Activated T-helper 2 cell treated with anti-CD3 and anti-CD28 coated beads, Interferon-gamma antibody, Interleukin-2, Interleukin-4, amounts not matched to agents 10 μg/mL and 5 μg/mL and 100 μg/mL, durations not matched to agents 14 hours and 24 hours and 36 hours (primary cell): ENCODE measurements at regions not wholly inside any gene's neighbourhood (a gene's known extent, or its start where the extent isn't known, plus 50 kb on each side); places are given as distances from the start of the nearest gene placed in this dataset.
"Not testable (repeated sequence)": the region's sequence is repeated elsewhere in the genome, so short reads cannot be mapped to it uniquely, and the experiment has no call there.

Experiments used
- DNase-seq: peaks from one replicate; pipeline ENCODE4 v3.0.0; 2021; ENCODE audit warnings: low spot score
- H3K27ac Mint-ChIP-seq: one replicate; pipeline ENCODE4 v1.8.0; 2021; ENCODE audit warnings: mixed read lengths
- H3K27me3 Mint-ChIP-seq: one replicate; pipeline ENCODE4 v1.8.0; 2021; ENCODE audit warnings: low read depth, mixed read lengths
- H3K36me3 Mint-ChIP-seq: one replicate; pipeline ENCODE4 v1.8.0; 2021; ENCODE audit warnings: low read depth, mixed read lengths
- H3K4me1 Mint-ChIP-seq: one replicate; pipeline ENCODE4 v1.8.0; 2021; ENCODE audit warnings: low read depth, mixed read lengths
- H3K4me3 Mint-ChIP-seq: one replicate; pipeline ENCODE4 v1.8.0; 2021; ENCODE audit warnings: low read depth, mild to moderate bottlenecking, moderate library complexity, mixed read lengths
- H3K9me3 Mint-ChIP-seq: one replicate; pipeline ENCODE4 v1.8.0; 2021; ENCODE audit warnings: mixed read lengths
- intact Hi-C: fragments of 100-400 bp; cut with micrococcal nuclease; formaldehyde crosslinking; loops from one replicate; pipeline ENCODE4 v1.15.1; 2023

DNA sequence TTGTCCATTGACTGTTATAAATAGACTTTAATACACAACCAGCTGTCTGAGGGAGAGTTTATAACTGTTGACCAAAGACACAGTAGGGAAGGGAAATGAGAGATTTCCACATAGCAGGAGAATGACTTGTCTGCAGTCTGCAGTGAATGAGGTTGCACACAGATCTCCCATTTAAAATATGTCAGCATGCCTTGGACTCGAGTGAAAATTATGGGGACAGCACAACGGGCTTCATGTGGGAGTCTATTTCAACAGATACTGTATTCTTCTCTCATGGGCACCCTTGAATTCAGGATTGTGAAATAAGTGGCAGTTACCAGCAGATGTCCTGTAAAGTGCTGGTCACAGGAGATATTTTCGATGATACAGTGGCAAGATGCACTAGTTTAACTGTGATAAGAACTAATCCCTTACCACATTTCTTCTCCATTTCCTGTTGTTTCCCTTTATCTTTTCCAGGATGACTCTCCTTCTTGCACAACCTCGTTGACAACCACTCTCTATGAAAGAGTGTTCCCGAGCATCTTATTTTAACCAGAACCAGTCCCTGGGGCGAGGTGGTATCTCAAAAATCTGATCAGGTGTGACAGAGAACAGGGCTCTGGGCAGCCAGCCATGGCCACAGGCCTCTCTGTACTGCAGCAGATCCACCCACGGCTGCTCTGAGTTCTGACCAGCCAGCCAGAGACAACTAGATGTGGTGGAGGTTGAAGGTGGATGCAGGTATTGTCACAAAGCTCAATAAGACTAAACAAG, 51.5 kb upstream of the MAP3K1 start:
- no peak for DNase-seq
- H3K9me3 Mint-ChIP-seq, result no peaks in the 10 kb centered on the region
- H3K27ac Mint-ChIP-seq, result no peak overlapping the region
- no peaks in the 10 kb centered on the region for H3K36me3 Mint-ChIP-seq
- peaks cover 4% of the 10 kb centered on the region for H3K27me3 Mint-ChIP-seq
- intact Hi-C loops, result loop anchor here (10.0 kb wide), 1 partner anchor 939 kb away; no protein-coding TSS in a partner anchor
- peaks cover 17% of the 10 kb centered on the region for H3K4me1 Mint-ChIP-seq
- no peak overlapping the region for H3K4me3 Mint-ChIP-seq

DNA sequence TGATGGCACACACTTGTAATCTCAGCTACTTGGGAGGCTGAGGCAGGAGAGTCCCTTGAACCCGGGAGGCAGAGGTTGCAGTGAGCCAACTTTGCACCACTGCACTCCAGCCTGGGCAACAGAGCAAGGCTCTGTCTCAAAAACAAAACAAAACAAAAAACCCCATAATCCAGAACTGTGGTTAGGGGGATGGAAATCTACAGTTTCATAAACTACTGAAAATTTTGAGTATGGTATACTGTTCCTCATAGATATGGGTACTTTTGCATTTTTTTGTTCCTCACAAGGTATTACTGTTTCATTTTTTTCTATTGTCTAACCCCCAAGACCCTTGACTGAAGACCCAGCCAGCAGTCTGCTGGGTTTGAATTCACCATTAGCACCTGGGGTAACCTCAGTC, 52.2 kb upstream of the MAP3K1 start:
- H3K9me3 Mint-ChIP-seq, result no peaks in the 10 kb centered on the region
- no peaks in the 10 kb centered on the region for H3K36me3 Mint-ChIP-seq
- no peak overlapping the region for H3K4me3 Mint-ChIP-seq
- peaks cover 4% of the 10 kb centered on the region for H3K27me3 Mint-ChIP-seq
- intact Hi-C loops, result loop anchor here (10.0 kb wide), 1 partner anchor 938 kb away; no protein-coding TSS in a partner anchor
- no peak overlapping the region for H3K27ac Mint-ChIP-seq
- H3K4me1 Mint-ChIP-seq, result peaks cover 17% of the 10 kb centered on the region
- no peak for DNase-seq

- Mint-ChIP-seq H3K27ac (no peak overlapping the region), H3K4me3 (no peak overlapping the region), H3K27me3 (peaks cover 4% of the 10 kb centered on the region), H3K4me1 (peaks cover 11% of the 10 kb centered on the region), H3K36me3 (no peaks in the 10 kb centered on the region), H3K9me3 (no peaks in the 10 kb centered on the region)
- no peak for DNase-seq
- intact Hi-C loops, result loop anchor here (10.0 kb wide), 1 partner anchor 937 kb away; no protein-coding TSS in a partner anchor
These were observed 54.0 kb upstream of the MAP3K1 start for GRCh38 chr5:56761151-56761885.

- Mint-ChIP-seq H3K27ac (no peak overlapping the region), H3K4me3 (no peak overlapping the region), H3K36me3 (no peaks in the 10 kb centered on the region), H3K9me3 (no peaks in the 10 kb centered on the region), H3K4me1 (peaks cover 11% of the 10 kb centered on the region), H3K27me3 (peaks cover 4% of the 10 kb centered on the region)
- no peak for DNase-seq
- intact Hi-C loops, result loop anchor here (10.0 kb wide), 1 partner anchor 936 kb away; no protein-coding TSS in a partner anchor
These were observed 54.6 kb upstream of the MAP3K1 start for GRCh38 chr5:56760723-56761122.

GRCh38 chr5:56759521-56760216, 55.7 kb upstream of the MAP3K1 start:
- intact Hi-C loops, result loop anchor here (10.0 kb wide), 1 partner anchor 935 kb away; no protein-coding TSS in a partner anchor
- H3K27me3 Mint-ChIP-seq, result peaks cover 6% of the 10 kb centered on the region

GRCh38 chr5:56757077-56757476, 58.3 kb upstream of the MAP3K1 start:
- Mint-ChIP-seq H3K27me3 (peaks cover 6% of the 10 kb centered on the region), H3K9me3 (peaks cover 8% of the 10 kb centered on the region), H3K36me3 (no peaks in the 10 kb centered on the region), H3K4me3 (no peak overlapping the region), H3K27ac (no peak overlapping the region), H3K4me1 (no peaks in the 10 kb centered on the region)
- intact Hi-C loops, result no loop called here
- DNase-seq, result no peak

More at GRCh38 chr5:56759521-56760216, 55.7 kb upstream of the MAP3K1 start:
- Mint-ChIP-seq H3K27ac (no peak overlapping the region), H3K4me3 (no peak overlapping the region), H3K9me3 (no peaks in the 10 kb centered on the region), H3K36me3 (no peaks in the 10 kb centered on the region), H3K4me1 (peaks cover 11% of the 10 kb centered on the region)
- DNase-seq, result no peak

- intact Hi-C loops, result no loop called here
- no peak overlapping the region for H3K4me3 Mint-ChIP-seq
- peaks cover 14% of the 10 kb centered on the region for H3K9me3 Mint-ChIP-seq
- no peaks in the 10 kb centered on the region for H3K4me1 Mint-ChIP-seq
- DNase-seq, result no peak
- no peak overlapping the region for H3K27ac Mint-ChIP-seq
- no peaks in the 10 kb centered on the region for H3K36me3 Mint-ChIP-seq
- H3K27me3 Mint-ChIP-seq, result peaks cover 2% of the 10 kb centered on the region
These were observed 60.3 kb upstream of the MAP3K1 start for GRCh38 chr5:56755036-56755555.

GRCh38 chr5:56753588-56753987, 61.8 kb upstream of the MAP3K1 start:
- H3K27ac Mint-ChIP-seq, H3K27me3 Mint-ChIP-seq, intact Hi-C loops, H3K36me3 Mint-ChIP-seq, H3K4me1 Mint-ChIP-seq, DNase-seq, H3K4me3 Mint-ChIP-seq: not testable (repeated sequence)
- H3K9me3 Mint-ChIP-seq, result peaks cover 14% of the 10 kb centered on the region

DNA sequence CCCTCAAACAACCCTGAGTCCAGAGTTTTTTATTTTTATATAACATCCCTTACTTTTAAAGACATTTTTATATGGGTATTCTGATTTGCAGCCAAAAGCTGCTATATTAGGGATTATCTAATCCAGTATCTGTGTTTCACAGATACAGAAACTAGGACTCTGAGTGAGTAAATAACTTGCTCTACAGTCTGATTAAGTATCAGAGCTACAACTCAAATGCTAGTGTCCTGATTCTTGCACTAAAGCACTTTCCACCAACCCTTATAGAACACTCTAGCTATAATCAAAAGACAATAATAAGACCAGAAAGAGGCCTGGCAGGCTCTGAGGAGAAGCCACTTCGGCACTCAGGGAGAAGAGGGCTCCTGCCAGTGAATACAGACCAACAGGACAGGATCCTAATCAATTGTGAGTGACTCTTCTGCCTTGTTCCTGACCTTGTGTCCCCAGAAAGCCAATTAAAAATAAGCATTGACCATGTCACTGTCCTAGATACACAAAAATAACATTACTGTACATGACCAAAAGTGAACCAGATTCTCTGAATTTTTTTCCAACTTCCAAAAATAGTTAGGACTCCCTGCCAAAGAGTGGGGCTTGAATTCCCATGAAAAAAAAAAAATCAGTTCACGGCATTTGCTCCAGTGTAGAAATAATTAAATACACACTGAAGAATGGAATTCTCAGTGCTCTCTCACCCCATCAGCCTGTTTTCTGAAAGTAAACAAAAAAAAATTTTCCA, 63.6 kb upstream of the MAP3K1 start:
- H3K27ac Mint-ChIP-seq, result no peak overlapping the region
- H3K4me3 Mint-ChIP-seq, result no peak overlapping the region
- no peaks in the 10 kb centered on the region for H3K4me1 Mint-ChIP-seq
- DNase-seq, result no peak
- intact Hi-C loops, result no loop called here
- peaks cover 14% of the 10 kb centered on the region for H3K9me3 Mint-ChIP-seq
- peaks cover 2% of the 10 kb centered on the region for H3K27me3 Mint-ChIP-seq
- H3K36me3 Mint-ChIP-seq, result no peaks in the 10 kb centered on the region

GRCh38 chr5:56749842-56750241, 65.5 kb upstream of the MAP3K1 start:
- Mint-ChIP-seq H3K36me3 (no peaks in the 10 kb centered on the region), H3K4me1 (peaks cover 2% of the 10 kb centered on the region), H3K4me3 (no peak overlapping the region), H3K27me3 (no peaks in the 10 kb centered on the region), H3K27ac (no peak overlapping the region), H3K9me3 (peaks cover 14% of the 10 kb centered on the region)
- intact Hi-C loops, result no loop called here
- no peak for DNase-seq

DNA sequence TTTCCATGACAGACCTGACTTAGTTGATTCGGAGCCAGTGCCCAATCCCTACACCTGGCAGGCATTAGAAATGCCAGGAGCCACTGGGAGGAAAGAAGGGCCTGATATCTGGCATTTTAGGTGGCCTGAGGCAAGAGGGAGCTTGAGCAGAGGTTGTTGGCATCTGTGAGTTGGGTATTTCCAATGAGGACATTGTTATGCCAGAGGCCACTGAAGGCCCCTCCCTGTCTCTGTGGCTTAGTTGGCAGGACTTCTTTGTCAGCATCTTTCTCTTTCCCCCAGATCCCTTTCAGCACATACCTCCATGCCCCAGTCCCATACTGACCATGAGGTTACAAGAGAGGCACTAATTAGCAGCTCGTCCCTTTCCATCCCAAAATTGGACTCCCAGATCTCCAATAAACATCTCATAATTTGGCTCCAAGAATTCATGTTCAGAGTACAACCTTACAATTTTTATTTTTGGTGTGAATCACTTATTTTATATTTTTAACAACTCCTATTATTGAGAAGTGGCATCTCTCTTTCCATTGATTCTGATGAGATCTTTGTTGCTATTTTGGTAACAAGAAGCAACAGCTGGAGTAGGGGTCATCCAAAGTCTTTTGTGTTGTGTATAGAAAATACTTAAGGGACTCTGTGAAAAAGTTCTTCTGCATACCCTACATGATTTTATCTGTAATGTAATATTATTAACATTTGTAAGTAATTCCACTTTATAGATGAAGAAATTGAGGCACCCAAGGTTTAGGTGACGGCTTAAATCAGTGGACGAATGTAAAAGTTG, 68.6 kb upstream of the MAP3K1 start:
- intact Hi-C loops, result no loop called here
- H3K9me3 Mint-ChIP-seq, result peaks cover 3% of the 10 kb centered on the region
- no peak overlapping the region for H3K27ac Mint-ChIP-seq
- no peak overlapping the region for H3K4me3 Mint-ChIP-seq
- H3K36me3 Mint-ChIP-seq, result no peaks in the 10 kb centered on the region
- peaks cover 2% of the 10 kb centered on the region for H3K27me3 Mint-ChIP-seq
- DNase-seq, result no peak
- H3K4me1 Mint-ChIP-seq, result peaks cover 3% of the 10 kb centered on the region
